ENCODE measurements at regions not wholly inside any gene's neighbourhood (a gene's known extent, or its start where the extent isn't known, plus 50 kb on each side); places are given as distances from the start of the nearest gene placed in this dataset.

DNA sequence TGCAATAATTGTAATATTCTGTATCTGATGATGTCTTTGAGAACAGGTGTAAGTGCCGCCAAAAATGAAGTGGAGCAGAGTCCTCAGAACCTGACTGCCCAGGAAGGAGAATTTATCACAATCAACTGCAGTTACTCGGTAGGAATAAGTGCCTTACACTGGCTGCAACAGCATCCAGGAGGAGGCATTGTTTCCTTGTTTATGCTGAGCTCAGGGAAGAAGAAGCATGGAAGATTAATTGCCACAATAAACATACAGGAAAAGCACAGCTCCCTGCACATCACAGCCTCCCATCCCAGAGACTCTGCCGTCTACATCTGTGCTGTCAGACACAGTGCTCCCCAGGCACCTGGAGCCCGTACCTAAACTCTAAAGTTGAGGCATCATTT is 268.7 kb downstream of the DAD1 start:
- ChIA-PET RAD21 (ENCODE audit: unreplicated experiment) (interaction anchor here (0.6 to 9.1 kb wide), 24 partner anchors 10 to 429 kb away, joined by 3 to 174 read pairs (median 9); no protein-coding TSS in a partner anchor), POLR2A (interaction anchor here (0.8 to 1.9 kb wide), 4 partner anchors 53 to 152 kb away, joined by 3 to 6 read pairs (median 4); no protein-coding TSS in a partner anchor)
- 0% methylated on average over 4 of the region's 4 CpGs for WGBS (ENCODE audit: insufficient coverage, insufficient replicate concordance, low lambda C conversion rate, missing lambda C conversion rate)

More for the DNA sequence above, 268.7 kb downstream of the DAD1 start:
- no peak overlapping the region for H3K4me2 ChIP-seq (ENCODE audit: control insufficient read depth, insufficient read depth)
- no peak overlapping the region for H2AFZ ChIP-seq (ENCODE audit: control insufficient read depth, low read depth, low read length)
- no peaks in the 10 kb centered on the region for H3K4me1 ChIP-seq (ENCODE audit: control insufficient read depth, insufficient read depth, low read length)
- DNase-seq (ENCODE audit: low read depth, low spot score) (no peak), ATAC-seq (no peak; the same call in 1 of the 3 replicates), FAIRE-seq (no peak)
- in situ Hi-C loops (cut with MboI): no loop called here
- SMC1A ChIA-PET (ENCODE audit: uncharacterized antibody, unreplicated experiment): interaction anchor here (0.7 to 10.5 kb wide), 34 partner anchors 9 to 568 kb away, joined by 3 to 238 read pairs (median 6); no protein-coding TSS in a partner anchor
- H3K27me3 ChIP-seq (replicated peaks in 1 of 2; ENCODE audit: control insufficient read depth in 2 of 2, insufficient read depth in 2 of 2, low read length in 1 of 2): no peaks in the 10 kb centered on the region
- no peak overlapping the region for H3K4me3 ChIP-seq
- BruUV-seq (replicated peaks): no TSS peak
- intact Hi-C loops (cut with micrococcal nuclease; ENCODE audit: unreplicated experiment): no loop called here
- H3K36me3 ChIP-seq (ENCODE audit: control insufficient read depth in 2 of 2, insufficient read depth in 2 of 2, low read length in 1 of 2): no peaks in the 10 kb centered on the region
- no peak overlapping the region for H3K27ac ChIP-seq (ENCODE audit: control insufficient read depth, insufficient read depth)
- H3K9ac ChIP-seq (ENCODE audit: control insufficient read depth, insufficient read depth, low read length): no peak overlapping the region
- H3K9me3 ChIP-seq (replicated peaks; ENCODE audit: control insufficient read depth, insufficient read depth, low read length): no peaks in the 10 kb centered on the region
- H3K79me2 ChIP-seq (ENCODE audit: control insufficient read depth, insufficient read depth, low read length): no peaks in the 10 kb centered on the region
- 0 out of 2 replicates have a peak, but pooled peaks have one; percentile 25 for TF ChIP-seq RAD21 (IDR thresholded peaks at IDR 0.05; ENCODE audit: insufficient read depth, low read depth, low read length)
- no peak for TF ChIP-seq BCL11A (IDR thresholded peaks at IDR 0.05; ENCODE audit: low read depth, low read length)
- TF ChIP-seq, protein P1, sequence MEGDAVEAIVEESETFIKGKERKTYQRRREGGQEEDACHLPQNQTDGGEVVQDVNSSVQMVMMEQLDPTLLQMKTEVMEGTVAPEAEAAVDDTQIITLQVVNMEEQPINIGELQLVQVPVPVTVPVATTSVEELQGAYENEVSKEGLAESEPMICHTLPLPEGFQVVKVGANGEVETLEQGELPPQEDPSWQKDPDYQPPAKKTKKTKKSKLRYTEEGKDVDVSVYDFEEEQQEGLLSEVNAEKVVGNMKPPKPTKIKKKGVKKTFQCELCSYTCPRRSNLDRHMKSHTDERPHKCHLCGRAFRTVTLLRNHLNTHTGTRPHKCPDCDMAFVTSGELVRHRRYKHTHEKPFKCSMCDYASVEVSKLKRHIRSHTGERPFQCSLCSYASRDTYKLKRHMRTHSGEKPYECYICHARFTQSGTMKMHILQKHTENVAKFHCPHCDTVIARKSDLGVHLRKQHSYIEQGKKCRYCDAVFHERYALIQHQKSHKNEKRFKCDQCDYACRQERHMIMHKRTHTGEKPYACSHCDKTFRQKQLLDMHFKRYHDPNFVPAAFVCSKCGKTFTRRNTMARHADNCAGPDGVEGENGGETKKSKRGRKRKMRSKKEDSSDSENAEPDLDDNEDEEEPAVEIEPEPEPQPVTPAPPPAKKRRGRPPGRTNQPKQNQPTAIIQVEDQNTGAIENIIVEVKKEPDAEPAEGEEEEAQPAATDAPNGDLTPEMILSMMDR (IDR thresholded peaks at IDR 0.05 in 2 of 3, conservative IDR thresholded peaks at IDR 0.05 in 1 of 3; ENCODE audit: control insufficient read depth in 2 of 3, extremely low read depth in 1 of 3, insufficient read depth in 1 of 3, low read depth in 3 of 3, low read length in 3 of 3): peak in 1 of 3 experiments; percentile 29; a peak in 1 of 6 replicates
- H4K20me1 ChIP-seq (ENCODE audit: control insufficient read depth, insufficient read depth): no peaks in the 10 kb centered on the region
- CTCF ChIA-PET: interaction anchor here (0.6 to 11.7 kb wide), 46 partner anchors 8 to 336 kb away, joined by 3 to 333 read pairs (median 7); no protein-coding TSS in a partner anchor
